Effector CD4-positive, alpha-beta T cell (primary cell): ENCODE measurements at regions not wholly inside any gene's neighbourhood (a gene's known extent, or its start where the extent isn't known, plus 50 kb on each side); places are given as distances from the start of the nearest gene placed in this dataset.

Source experiments
- DNase-seq: peaks from one replicate; pipeline ENCODE4 v3.0.0-alpha.2; 2020

DNA sequence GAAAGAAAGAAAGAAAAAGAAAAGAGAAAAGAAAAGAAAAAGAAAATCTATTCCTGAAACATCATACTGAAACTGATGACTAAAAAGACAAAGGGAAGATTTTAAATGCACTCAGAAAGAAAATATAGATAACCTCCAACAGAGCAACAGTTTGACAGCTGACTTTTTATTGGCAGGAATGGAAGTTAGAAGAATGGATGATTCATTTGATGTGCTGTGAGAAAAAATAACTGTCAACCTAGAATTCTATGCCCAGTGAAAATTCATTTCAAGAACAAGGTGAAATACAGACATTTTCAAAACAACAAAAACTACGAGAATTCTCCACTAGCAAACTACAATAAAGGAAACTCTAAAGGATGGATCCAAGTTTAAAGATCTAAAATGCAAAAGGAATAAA lies 50.5 kb upstream of the HSPA12A start:
- DNase-seq = no peak

GRCh38 chr10:116796469-116796868 lies 52.8 kb upstream of the ENO4 start:
- no peak for DNase-seq

DNA sequence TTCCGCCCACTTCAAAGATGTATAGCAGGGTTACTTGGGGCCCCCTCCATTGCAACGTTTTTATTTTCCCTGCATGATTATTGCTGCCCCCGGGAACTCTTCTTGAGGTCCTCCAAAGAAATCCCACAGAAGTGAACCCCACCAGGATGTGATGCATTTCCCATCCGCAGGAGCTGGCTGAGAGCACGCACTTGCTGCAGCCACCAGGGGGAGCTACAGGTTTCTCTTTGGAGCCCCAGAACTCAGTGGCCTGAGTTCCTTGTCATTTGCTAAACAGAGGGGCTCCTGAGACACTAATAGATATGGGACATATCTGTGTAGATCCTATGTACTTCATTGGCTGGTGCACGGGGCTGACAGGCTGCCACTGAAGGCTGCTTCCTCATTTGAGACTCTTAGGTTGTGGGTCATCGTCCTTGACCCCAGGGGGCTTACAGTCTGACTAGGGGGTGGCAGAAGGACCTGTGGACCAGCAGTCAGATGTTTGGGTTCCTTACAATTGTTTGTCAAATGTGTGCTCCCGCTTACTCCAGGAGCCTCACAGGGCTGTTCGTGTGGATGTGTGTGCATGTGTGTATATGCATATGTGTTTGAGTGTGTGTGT lies 52.3 kb upstream of the ENO4 start:
- DNase-seq = peak; percentile 61

DNA sequence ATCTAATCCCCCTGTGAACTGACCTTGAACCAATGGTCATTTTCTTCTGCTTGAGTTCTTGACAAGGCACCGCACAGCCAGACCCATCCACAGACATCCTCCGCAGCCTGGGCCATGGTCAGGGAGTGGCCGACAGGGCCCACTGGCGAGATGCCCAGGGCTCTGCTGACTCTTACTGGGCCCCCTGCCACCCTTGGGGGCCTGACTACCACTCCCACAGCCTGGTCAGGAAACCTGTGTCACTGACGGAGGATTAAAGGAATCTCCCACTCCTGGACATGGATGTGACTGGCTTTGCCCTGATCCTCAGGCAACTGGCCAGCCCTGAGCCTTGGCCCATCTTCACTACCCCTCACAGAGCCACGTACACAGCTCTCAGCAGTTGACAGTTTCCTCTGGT lies 50.4 kb upstream of the ENO4 start:
- DNase-seq = no peak
